ENCODE measurements at regions not wholly inside any gene's neighbourhood (a gene's known extent, or its start where the extent isn't known, plus 50 kb on each side); places are given as distances from the start of the nearest gene placed in this dataset.
A peak's percentile ranks its signal among the peaks of the same experiment; 100 is the strongest.
"Not testable (repeated sequence)": the region's sequence is repeated elsewhere in the genome, so short reads cannot be mapped to it uniquely, and the experiment has no call there.

DNA sequence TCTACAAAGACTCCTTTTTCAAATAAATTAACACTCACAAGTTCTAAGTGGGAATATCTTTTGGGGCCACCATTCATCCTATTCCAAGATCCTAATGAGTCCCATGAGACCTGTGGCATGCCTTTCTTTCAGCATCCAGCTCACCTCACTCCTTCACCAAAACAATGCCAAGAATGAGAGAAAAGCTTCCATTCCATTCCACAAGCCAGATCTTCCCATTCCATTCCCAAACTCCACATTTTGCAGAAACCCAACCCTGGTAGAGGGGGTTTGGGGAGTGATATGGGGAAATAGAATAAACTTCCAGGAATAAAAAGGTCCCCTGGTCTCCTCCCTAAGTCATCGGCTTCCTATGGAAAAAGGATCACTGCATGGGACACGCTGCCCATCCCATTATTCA lies 392.2 kb downstream of the NPIPA8 start:
- DNase-seq = no peak

DNA sequence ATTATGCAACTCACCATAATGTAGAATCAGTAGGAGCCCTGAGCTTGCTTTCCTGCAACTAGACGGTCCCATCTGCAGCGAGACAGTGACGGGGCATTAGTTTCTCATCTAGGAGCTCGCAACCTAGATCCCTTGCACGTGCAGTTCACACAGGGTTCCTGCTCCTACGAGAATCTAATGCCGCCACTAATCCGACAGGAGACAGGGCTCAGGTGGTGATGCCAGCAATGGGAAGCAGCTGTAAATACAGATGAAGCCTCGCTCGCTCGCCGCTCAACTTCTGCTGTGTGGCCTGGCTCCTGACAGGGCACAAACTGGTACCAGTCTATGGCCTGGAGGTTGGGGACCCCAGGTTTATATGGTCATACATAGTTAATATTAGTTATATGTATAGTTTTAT lies 394.5 kb downstream of the NPIPA8 start:
- no peak for DNase-seq

DNA sequence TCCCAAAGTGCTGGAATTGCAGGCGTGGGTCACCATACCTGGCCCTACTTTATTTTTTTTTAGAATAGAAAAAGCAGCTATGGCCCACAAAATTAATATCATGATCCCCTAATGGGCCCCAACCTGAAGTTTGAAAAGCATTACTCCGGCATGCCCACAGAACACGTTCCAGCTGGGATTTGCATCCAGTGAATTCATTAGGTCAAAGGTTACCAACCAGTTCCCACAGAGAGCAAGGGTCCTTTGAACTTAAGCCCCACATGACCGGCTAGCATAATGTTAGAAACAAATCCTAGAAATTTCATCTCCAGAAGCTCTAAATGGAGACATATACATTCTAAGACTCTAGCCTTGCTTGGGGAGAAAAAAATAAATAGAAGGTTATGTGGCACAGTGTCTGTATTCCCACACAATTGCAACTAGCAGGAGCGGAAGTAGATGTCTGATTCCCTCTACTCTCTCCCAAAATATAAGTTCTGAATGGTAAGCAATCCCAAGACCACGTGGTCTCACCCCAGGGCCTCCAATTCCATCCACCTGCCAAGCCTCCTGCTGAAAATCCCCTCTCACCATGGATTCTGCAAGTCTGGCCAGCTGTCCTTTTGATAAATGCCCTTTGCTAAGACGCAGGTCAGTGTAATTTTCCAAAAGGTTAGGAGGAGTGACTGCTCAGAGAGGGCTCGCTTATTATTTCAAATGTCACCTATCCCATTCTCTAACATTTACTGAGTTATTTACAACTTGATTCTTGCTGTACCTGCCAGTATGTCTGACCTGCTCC lies 395.8 kb downstream of the NPIPA8 start:
- no peak for DNase-seq

DNA sequence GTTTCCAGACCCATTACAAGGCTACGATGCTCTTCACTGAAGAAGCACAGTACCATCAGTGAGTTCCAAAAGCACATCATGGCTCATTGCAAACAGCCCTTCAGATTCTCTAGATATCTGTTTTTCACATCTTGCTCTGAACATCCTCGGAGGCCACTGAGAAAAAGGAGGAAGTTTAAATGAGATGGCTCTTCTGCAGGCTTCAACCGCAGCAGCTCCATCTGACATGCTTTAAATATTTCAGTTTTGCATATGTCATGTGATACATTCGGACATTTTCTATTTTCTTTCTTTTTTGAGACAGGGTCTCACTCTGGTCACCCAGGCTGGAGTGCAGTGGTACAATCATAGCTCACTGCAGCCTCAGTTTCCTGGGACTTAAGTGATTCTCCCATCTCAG lies 396.8 kb downstream of the NPIPA8 start:
- no peak for DNase-seq

DNA sequence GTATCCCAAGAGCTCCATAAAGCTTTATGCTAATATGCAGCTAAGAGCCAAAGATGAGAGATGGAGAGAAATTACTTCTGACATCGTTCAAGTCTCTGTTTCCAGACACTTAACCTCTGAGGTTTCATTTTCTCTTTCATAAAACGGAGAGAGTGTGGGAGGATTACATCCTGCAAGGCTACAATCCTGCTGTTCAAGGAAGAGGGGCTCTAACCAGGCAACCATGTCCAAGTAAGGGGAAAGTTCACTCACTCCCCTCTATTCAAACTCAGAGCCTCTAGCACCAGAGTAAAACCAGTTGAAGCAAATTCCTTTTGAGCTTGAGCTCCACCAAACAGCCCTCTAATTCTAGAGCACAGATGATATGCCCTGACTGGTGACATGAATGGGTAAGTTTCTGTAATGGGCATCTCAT lies 397.4 kb downstream of the NPIPA8 start:
- no peak for DNase-seq

DNA sequence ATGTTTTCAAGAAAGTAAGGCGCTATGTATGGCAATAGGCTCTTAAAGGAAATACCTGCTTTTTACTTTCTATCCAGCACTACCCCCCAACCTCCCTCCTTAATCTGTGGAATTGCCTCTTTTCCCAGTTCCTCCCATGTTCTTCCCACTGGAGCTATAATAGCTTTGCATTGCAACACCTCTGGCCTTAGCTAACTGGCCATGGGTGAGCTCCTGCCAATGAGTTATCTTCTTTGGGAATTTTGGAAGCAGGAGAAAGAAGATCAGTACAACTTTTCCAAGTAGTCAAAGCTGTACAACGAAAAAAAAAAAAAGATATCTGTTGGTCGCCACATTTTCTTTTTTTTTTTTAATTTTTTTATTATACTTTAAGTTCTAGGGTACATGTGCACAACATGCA lies 398.0 kb downstream of the NPIPA8 start:
- no peak for DNase-seq

DNA sequence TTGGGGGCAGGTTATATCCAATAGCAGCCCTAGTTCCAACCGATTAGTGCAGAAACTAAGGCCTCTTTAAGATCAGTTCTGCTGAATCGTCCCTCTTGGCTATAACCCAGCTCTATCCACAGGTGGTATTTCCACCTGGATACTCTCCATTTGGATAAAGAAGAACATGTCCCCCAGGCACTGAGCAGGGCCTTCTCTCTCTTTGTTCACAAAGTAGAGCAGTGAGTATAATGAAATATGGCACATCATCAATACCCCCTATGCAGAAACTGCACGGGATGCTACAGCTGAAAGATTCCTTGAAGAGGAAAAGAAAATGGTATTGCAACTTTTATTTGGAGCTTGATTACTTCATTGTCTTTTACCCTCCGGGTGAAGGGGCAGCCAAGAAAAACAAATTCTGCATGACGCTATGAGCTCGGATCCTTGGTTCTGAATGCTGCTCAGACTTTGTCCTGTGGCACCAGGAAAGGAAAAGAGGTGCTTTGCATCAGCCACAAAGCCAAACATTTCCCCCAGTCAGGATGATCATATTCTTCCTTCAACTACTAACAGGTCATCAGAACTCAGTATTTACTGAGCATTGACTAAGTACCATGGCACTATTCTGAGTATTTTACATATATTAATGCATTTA lies 399.7 kb downstream of the NPIPA8 start:
- no peak for DNase-seq

DNA sequence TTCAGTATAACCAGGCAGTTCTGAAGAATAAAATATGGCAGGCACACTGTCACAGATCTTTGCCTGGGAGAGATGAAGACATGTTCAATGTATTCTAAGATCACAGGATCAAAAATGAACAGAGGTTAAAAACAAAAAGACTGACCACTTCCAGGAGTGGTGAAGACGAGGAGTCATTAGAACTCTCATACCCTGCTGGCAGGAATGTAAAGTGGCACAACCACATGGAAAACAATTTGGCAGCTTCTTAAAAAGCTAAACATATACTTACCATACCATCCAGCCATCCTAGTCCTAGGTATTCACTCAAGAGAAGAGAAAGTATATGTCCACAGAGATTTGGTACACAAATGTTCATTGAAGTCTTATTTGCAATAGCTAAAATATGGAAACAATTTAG lies 406.3 kb downstream of the NPIPA8 start:
- no peak for DNase-seq

DNA sequence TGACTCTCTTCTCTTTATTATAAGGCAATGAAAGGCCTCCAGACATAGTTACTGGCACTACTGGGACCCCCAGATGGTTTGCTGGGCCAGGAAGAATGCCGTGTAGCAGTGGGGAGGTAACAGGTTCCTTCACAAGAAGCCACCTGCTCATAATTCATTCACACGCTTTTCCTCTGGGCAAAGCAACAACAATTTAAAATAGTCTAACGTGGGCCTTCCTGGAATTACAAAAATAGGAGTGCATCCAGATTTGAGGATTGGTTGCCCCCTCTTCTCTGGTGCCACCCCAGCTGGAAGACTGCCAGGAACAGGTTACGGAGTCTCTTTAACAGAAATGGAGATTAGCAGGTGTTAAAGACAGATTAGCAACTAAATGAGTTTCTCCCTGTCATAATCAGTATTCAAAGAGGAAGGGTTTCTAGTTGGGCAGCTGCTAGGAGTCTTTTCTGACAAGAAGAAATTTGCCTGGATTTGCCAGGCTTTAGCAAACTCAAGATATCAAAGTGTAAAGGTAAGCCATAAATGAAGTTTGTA lies 409.6 kb downstream of the NPIPA8 start:
- DNase-seq = no peak

DNA sequence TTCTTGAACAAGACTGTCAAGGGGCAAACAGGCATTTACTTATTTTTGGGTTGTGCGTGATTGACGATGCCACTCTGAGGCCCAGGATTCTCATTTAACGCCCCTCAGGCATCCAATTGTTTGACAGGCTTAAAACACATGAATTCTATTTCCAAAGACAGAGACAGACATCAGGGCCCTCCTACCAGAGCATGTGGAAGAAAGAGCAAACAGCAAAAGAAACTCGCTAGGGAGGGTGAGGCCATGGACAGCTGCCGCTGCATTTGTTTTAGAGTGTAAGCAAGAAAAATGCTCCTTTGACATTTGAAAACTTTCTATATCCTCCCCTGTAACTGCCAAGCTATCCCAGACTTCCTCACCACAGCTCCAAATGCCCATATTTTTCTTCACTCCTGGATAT lies 410.1 kb downstream of the NPIPA8 start:
- DNase-seq = no peak

DNA sequence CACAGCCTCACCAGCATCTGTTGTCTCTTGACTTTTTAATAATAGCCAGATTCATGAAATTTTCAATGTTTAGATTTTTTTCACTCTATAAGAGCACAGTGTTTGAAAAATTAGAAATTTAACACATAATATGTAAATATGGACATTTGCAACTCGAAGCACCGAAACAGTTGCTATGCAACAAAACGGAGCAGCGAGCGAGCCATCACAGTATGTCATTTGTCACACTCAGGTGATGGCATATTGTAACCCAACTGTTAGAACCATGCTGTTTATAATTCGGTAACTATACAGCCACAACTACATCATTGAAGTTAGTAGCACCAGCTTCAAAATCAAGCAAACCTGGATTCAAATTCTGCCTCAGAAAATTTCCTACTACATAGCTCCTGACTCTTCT lies 410.8 kb downstream of the NPIPA8 start:
- no peak for DNase-seq

DNA sequence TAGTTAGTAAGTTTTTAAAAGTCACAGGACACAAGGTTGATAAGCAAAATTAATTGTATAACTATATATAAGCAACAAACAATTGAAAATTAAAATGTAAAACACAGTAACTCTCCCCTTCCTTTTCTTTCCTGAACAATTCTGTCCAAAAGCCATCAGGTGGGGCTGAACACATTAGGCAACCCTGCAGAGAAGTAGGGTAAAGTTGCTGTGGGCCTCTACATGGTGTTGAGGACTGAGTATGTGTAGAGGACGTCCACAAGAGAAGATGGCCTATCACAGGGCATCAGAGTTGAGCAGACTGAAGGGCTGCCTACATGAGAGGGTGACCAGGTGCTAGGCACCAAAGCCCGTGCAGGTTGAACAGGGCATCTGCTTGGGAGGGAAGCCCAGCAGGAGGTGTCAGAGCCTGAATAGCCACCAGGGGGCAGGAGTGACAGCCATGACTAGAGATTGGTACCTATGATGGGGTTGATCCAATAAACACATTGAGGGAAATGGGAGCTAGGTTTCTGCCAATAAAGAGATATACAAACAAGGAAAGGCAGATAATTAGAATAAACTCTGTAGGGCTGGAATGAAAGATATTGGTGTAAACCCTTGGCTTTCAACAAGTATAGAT lies 415.1 kb downstream of the NPIPA8 start:
- peak in 1 of 56 donors; percentile 1 for DNase-seq

DNA sequence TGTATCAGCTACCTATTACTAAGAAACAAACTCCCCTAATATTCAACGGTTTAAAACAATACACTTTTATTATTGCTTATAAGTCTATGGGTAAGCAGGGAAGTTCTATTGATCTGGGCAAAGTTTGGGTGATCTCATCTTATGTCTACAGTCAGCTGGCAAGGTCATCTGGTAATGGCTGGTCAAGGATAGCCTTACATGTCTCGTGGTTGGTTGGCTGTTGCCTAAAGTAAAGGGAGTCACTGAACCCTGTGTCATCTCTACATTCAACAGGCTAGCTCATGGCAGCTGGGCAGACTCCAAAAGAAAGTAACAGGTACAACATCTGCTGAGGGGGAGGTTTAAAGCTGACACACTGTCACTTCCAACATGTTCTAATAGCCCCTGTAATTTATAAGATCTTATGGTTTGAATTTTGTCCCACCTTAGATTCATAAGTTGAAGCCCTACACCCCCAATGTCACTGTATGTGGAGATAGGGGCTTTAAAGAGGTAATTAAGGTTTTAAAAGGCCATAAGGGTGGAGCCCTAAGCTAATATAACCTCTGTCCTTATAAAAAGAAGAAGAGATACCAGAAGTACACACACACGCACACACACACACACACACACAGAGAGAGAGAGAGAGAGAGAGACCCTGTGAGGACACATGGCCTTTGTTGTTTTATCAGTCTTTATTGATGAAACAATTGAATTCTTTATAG lies 419.1 kb downstream of the NPIPA8 start:
- no peak for DNase-seq

DNA sequence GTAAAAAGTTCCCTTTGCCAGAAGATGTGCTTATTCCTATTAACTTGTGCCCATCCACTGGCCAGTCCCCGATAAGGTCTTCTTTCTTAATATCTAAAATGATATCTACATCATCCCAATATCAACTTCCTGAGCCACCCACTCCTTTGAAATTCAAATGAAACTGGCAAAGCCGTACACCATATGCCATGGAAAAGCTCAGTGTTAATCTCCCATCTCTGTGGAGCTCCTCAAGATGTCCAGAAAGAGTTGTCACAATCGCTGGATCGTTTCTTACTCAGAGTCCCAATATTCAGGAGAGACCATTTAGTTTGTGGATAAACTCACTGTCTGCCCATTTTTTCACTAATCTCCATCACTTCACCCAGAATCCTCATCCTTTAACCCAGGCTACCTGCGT lies 420.7 kb downstream of the NPIPA8 start:
- no peak for DNase-seq

DNA sequence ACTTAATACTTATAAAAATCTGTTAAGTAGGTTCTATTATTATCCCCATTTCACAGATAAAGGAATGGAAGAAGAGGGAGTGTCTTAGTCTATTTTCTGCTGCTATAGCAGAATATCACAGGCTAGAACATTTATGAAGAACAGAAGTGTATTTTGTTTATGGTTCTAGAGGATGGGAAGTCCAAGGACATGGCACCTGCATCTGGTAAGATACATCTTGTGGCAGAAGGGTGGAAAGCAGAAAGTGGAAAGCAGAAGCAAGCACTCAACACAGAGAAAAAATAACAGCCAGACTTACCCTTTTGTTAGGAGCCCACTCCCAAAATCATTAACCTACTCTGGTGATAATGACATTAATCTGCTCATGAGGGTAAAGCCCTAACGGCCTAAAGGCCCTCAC lies 422.4 kb downstream of the NPIPA8 start:
- no peak for DNase-seq

DNA sequence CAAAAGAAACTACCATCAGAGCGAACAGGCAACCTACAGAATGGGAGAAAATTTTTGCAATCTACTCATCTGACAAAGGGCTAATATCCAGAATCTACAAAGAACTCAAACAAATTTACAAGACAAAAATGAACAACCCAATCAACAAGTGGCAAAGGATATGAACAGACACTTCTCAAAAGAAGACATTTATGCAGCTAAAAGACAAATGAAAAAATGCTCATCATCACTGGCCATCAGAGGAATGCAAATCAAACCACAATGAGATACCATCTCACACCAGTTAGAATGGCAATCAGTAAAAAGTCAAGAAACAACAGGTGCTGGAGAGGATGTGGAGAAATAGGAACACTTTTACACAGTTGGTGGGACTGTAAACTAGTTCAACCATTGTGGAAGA lies 425.0 kb downstream of the NPIPA8 start:
- not testable (repeated sequence) for DNase-seq

DNA sequence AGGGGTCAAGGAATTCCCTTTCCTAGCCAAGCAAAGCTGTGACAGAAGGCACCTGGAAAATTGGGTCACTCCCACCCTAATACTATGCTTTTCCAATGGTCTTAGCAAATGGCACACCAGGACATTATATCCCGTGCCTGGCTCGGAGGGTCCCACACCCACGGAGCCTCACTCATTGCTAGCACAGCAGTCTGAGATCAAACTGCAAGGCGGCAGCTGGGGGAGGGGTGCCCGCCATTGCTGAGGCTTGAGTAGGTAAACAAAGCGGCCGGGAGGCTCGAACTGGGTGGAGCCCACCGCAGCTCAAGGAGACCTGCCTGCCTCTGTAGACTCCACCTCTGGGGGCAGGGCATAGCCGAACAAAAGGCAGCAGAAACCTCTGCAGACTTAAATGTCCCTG lies 429.9 kb downstream of the NPIPA8 start:
- DNase-seq = not testable (repeated sequence)

DNA sequence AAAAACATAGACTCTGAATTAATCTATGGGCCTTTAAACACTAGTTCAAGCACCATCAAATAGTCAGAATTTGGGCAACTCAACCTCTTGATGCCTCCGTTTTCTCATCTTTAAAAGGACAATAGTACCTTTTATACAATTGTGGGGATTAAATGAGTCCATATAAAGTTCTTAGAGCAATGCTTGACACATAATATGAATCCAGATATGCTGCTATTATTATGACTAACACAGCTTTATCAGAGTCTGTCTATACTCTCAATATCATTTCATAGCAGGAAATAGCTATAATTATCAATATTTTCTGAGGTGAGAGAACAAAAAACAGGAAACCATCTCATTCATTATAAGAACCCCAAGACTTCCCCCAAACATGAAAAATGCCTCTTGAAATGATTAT lies 430.5 kb upstream of the XYLT1 start:
- DNase-seq = no peak

DNA sequence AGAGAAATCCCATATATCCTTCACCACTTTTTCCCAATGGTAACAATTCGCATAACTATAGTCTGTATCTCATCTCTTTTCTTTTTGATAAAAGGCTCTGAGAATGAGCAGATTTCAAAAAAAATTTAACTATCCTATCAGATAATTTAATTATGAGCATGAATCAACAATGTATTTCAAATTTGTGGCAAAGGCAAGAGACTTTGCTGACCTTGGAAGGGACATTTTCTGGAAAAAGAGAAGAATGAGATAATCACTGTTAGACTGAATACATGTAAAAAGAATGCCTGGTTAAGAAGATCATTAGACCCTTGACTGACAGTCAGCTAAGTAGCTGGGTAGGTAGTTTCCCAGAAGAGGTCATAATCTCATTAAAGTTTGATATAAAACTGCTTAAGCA lies 428.4 kb upstream of the XYLT1 start:
- no peak for DNase-seq

DNA sequence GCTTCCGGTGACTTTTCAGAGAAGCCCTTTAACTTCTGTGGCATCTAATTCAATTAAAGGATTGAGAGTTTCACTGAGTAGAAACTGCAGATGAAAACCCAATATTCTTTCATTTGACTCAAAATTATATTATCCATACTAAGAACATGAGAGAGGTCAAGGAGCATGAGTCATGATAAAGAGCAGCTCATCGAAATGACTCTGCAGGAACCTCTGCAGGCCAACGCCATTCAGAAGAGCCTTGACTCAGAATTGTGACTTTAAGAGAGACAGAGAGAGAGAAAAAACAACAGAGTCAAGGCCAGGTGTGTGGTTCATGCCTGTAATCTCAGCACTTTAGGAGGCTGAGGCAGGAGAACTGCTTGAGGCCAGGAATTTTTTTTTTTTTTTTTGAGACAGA lies 417.2 kb upstream of the XYLT1 start:
- DNase-seq = no peak

DNA sequence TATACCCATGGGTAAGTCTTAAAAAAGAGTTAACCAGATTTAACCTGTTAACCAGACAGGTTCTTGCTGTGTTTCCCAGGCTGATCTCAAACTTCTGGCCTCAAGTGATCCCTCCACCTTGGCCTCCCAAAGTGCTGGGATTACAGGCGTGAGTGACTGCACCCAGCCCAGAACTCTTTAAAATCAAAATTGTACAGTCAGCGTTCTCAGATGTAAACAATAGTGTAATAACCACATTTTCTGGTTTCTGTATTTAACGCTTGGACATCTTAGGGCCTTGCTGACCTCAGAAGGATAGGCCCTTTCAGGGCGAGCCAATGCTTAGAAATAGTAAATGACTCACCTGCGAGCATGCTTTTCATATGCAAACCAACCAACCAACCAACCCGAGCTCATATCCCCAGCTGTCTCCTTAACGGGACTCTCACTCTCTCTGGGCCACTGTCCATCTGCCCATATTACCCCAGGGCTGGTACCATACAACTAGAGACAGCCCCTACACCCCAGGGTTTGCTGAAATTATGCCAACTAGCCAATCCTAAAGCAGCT lies 415.0 kb upstream of the XYLT1 start:
- DNase-seq = no peak
